HG02798 (cell line): ENCODE measurements at regions not wholly inside any gene's neighbourhood (a gene's known extent, or its start where the extent isn't known, plus 50 kb on each side); places are given as distances from the start of the nearest gene placed in this dataset.
"Not testable (repeated sequence)": the region's sequence is repeated elsewhere in the genome, so short reads cannot be mapped to it uniquely, and the experiment has no call there.

Experiments used
- ATAC-seq: cut with Tn5 transposase; IDR thresholded peaks from one replicate; pipeline ENCODE4 v1.9.1; 2021; ENCODE audit warnings: mild to moderate bottlenecking; ENCODE audit not compliant: unreplicated experiment, poor library complexity

- ATAC-seq, result no peak
Observed at GRCh38 chr21:31609081-31609480, 50.4 kb upstream of the SOD1 start.

- ATAC-seq, result no peak
Observed at GRCh38 chr21:31607791-31608190, 51.7 kb upstream of the SOD1 start.

- ATAC-seq, result no peak
Observed at GRCh38 chr21:31606081-31606874, 53.2 kb upstream of the SOD1 start.

- peak; percentile 66 for ATAC-seq
Observed at GRCh38 chr21:31604591-31605190, 54.8 kb upstream of the SOD1 start.

- no peak for ATAC-seq
Observed at GRCh38 chr21:31599563-31599962, 59.9 kb upstream of the SOD1 start.

- ATAC-seq, result no peak
Observed at GRCh38 chr21:31599013-31599412, 60.5 kb upstream of the SOD1 start.

GRCh38 chr21:31597683-31598082 lies 61.8 kb upstream of the SOD1 start:
- no peak for ATAC-seq

GRCh38 chr21:31596055-31596454 lies 63.4 kb upstream of the SOD1 start:
- ATAC-seq, result no peak

GRCh38 chr21:31594726-31595125 lies 64.8 kb upstream of the SOD1 start:
- no peak for ATAC-seq

GRCh38 chr21:31594279-31594678 lies 65.2 kb upstream of the SOD1 start:
- no peak for ATAC-seq

GRCh38 chr21:31592963-31593560 lies 66.4 kb upstream of the SOD1 start:
- no peak for ATAC-seq

GRCh38 chr21:31592516-31592915 lies 67.0 kb upstream of the SOD1 start:
- no peak for ATAC-seq

- ATAC-seq, result no peak
Observed at GRCh38 chr21:31589820-31590219, 69.7 kb upstream of the SOD1 start.

- no peak for ATAC-seq
Observed at GRCh38 chr21:31586118-31586517, 73.4 kb upstream of the SOD1 start.

- ATAC-seq, result not testable (repeated sequence)
Observed at GRCh38 chr21:31583937-31584336, 75.6 kb upstream of the SOD1 start.

GRCh38 chr21:31583498-31583897 lies 76.0 kb upstream of the SOD1 start:
- ATAC-seq, result no peak

- ATAC-seq, result no peak
Observed at GRCh38 chr21:31580866-31581276, 78.6 kb upstream of the SOD1 start.

GRCh38 chr21:31577271-31577670 lies 82.2 kb upstream of the SOD1 start:
- ATAC-seq, result no peak

- ATAC-seq, result no peak
Observed at GRCh38 chr21:31576428-31576827, 83.1 kb upstream of the SOD1 start.

GRCh38 chr21:31573217-31573616 lies 86.3 kb upstream of the SOD1 start:
- ATAC-seq, result no peak

GRCh38 chr21:31571879-31572278 lies 87.6 kb upstream of the SOD1 start:
- no peak for ATAC-seq
